IMR-90 (cell line): ENCODE measurements at regions not wholly inside any gene's neighbourhood (a gene's known extent, or its start where the extent isn't known, plus 50 kb on each side); places are given as distances from the start of the nearest gene placed in this dataset.

Experiments used
- ATAC-seq: fragments of 200-7000 bp; cut with Tn5 transposase; 2 replicates; pipeline ENCODE4 v1.9.1; 2020; ENCODE audit warnings: low read depth, mild to moderate bottlenecking, moderate library complexity
- BruUV-seq: library from RNA; stranded (reverse); fragments of 400-500 nt; replicated peaks from 2 replicates; lab custom pipeline; 2021; lab: Mats Ljungman, UMichigan
- CTCF ChIA-PET: fragments of 300-600 bp; formaldehyde crosslinking; extraction: SDS; loops from one replicate; lab custom pipeline; 2021; ENCODE audit warnings: antibody characterized with exemption; lab: Yijun Ruan, JAX
- POLR2A ChIA-PET: fragments of 300-600 bp; sonication (Branson Sonifier 250); formaldehyde crosslinking; loops from one replicate; lab custom pipeline; 2022; ENCODE audit warnings: antibody characterized with exemption; ENCODE audit not compliant: unreplicated experiment; lab: Charles Lee
- DNase-seq: peaks from one replicate; pipeline ENCODE4 v3.0.0; 2013
- H2AFZ ChIP-seq: replicated peaks from 2 replicates; pipeline ENCODE3; 2013; ENCODE audit warnings: low read length, mild to moderate bottlenecking; ENCODE audit not compliant: poor library complexity
- H2AK5ac ChIP-seq: 2 replicates; pipeline ENCODE4 v1.6.1; 2013; ENCODE audit warnings: low read depth, low read length, inconsistent platforms
- H2AK9ac ChIP-seq: replicated peaks from 2 replicates; pipeline ENCODE3; 2013; ENCODE audit warnings: mild to moderate bottlenecking, low read depth, low read length, moderate library complexity; ENCODE audit not compliant: poor library complexity
- H2BK120ac ChIP-seq: 2 replicates; pipeline ENCODE4 v1.6.1; 2013; ENCODE audit warnings: low read depth, low read length, inconsistent platforms
- H2BK15ac ChIP-seq: 3 replicates; pipeline ENCODE4 v1.6.1; 2013; ENCODE audit warnings: low read depth, low read length, inconsistent platforms
- H2BK20ac ChIP-seq: 2 replicates; pipeline ENCODE4 v1.6.1; 2013; ENCODE audit warnings: low read depth, mild to moderate bottlenecking, inconsistent platforms, low read length, moderate library complexity
- H2BK5ac ChIP-seq: 2 replicates; pipeline ENCODE4 v1.6.1; 2013; ENCODE audit warnings: mild to moderate bottlenecking, low read depth, low read length, inconsistent platforms; ENCODE audit not compliant: poor library complexity, severe bottlenecking
- H3K14ac ChIP-seq: replicated peaks from 2 replicates; pipeline ENCODE4 v1.6.1; 2013; ENCODE audit warnings: low read depth, low read length, inconsistent platforms
- H3K18ac ChIP-seq: 2 replicates; pipeline ENCODE4 v1.6.1; 2013; ENCODE audit warnings: low read depth, low read length, control low read depth
- H3K23ac ChIP-seq: 2 replicates; pipeline ENCODE4 v1.6.1; 2013; ENCODE audit warnings: low read depth, low read length, inconsistent platforms
- H3K27ac ChIP-seq: 2 replicates; pipeline ENCODE4 v1.5.1; 2013; ENCODE audit warnings: mild to moderate bottlenecking, control low read depth, low read length; ENCODE audit not compliant: insufficient read depth
- H3K27me3 ChIP-seq: 2 replicates; pipeline ENCODE4 v1.6.1; 2013; ENCODE audit warnings: low read length; ENCODE audit not compliant: control insufficient read depth, insufficient read depth
- H3K36me3 ChIP-seq: 2 replicates; pipeline ENCODE4 v1.6.1; 2013; ENCODE audit warnings: low read length, mixed read lengths; ENCODE audit not compliant: control insufficient read depth, insufficient read depth
- H3K4ac ChIP-seq: 2 replicates; pipeline ENCODE4 v1.6.1; 2013; ENCODE audit warnings: low read depth, low read length, inconsistent platforms
- H3K4me1 ChIP-seq: 2 replicates; pipeline ENCODE4 v1.6.1; 2013; ENCODE audit warnings: low read length, mixed read lengths; ENCODE audit not compliant: control insufficient read depth, insufficient read depth
- H3K4me2 ChIP-seq: 2 replicates; pipeline ENCODE4 v1.6.1; 2013; ENCODE audit warnings: low read depth, mild to moderate bottlenecking, control low read depth, low read length, moderate library complexity
- H3K4me3 ChIP-seq: 2 replicates; pipeline ENCODE4 v1.5.1; 2013; ENCODE audit warnings: low read depth, mild to moderate bottlenecking, control low read depth, low read length, moderate library complexity; ENCODE audit not compliant: insufficient read depth
- H3K56ac ChIP-seq: 2 replicates; pipeline ENCODE4 v1.6.1; 2013; ENCODE audit warnings: low read length, inconsistent platforms; ENCODE audit not compliant: insufficient read depth; ENCODE audit errors: extremely low read depth
- H3K79me1 ChIP-seq, 2 experiments: 2 replicates each; pipeline ENCODE4 v1.6.1; 2013; ENCODE audit warnings: low read length in 2 of 2, inconsistent platforms in 1 of 2, low read depth in 1 of 2
- H3K9ac ChIP-seq: 2 replicates; pipeline ENCODE4 v1.6.1; 2013; ENCODE audit warnings: low read depth, low read length, control low read depth
- H3K9me1 ChIP-seq: 2 replicates; pipeline ENCODE4 v1.6.1; 2013; ENCODE audit warnings: low read length, inconsistent platforms; ENCODE audit not compliant: insufficient read depth
- H3K9me3 ChIP-seq: 2 replicates; pipeline ENCODE4 v1.6.1; 2013; ENCODE audit warnings: low read length; ENCODE audit not compliant: control insufficient read depth, insufficient read depth
- H4K20me1 ChIP-seq: 2 replicates; pipeline ENCODE4 v1.6.1; 2013; ENCODE audit warnings: low read length, inconsistent platforms; ENCODE audit not compliant: insufficient read depth
- H4K5ac ChIP-seq: 2 replicates; pipeline ENCODE4 v1.6.1; 2013; ENCODE audit warnings: mild to moderate bottlenecking, low read depth, low read length, control low read depth
- H4K8ac ChIP-seq, 2 experiments: 2 replicates each; pipeline ENCODE4 v1.6.1; 2013; ENCODE audit warnings: low read depth in 2 of 2, low read length in 2 of 2, control low read depth in 1 of 2, inconsistent platforms in 1 of 2
- H4K91ac ChIP-seq: 2 replicates; pipeline ENCODE4 v1.6.1; 2013; ENCODE audit warnings: low read depth, low read length, inconsistent platforms; ENCODE audit not compliant: insufficient read depth
- CHD1 ChIP-seq: IDR thresholded peaks from 2 replicates; pipeline ENCODE4 v1.6.1; 2012; ENCODE audit warnings: low read depth, low read length, improper control_type of control experiment
- dilution Hi-C: fragments of 300-500 bp; cut with HindIII; formaldehyde crosslinking; loops from one replicate; pipeline ENCODE4 v1.14.3; 2018; ENCODE audit warnings: low sequenced_read_pairs; ENCODE audit not compliant: unreplicated experiment
- in situ Hi-C: fragments of 300-500 bp; cut with MboI; formaldehyde crosslinking; loops from 3 replicates; pipeline ENCODE4 v1.14.3; 2019; ENCODE audit warnings: low sequenced_read_pairs, inconsistent platforms, mixed read lengths
- intact Hi-C: fragments of 100-400 bp; cut with micrococcal nuclease; formaldehyde crosslinking; loops from 2 replicates; pipeline ENCODE4 v1.10.0; 2022

GRCh38 chr1:72412286-72412685 is 129.9 kb upstream of the NEGR1 start:
- Histone ChIP-seq H2BK120ac (no peak overlapping the region), H3K56ac (no peak overlapping the region), H4K91ac (no peak overlapping the region), H3K79me1 (no peaks in the 10 kb centered on the region), H3K27ac (no peak overlapping the region), H3K27me3 (no peaks in the 10 kb centered on the region), H3K14ac (no peak overlapping the region), H2AK5ac (no peak overlapping the region), H2BK15ac (no peak overlapping the region), H3K18ac (no peak overlapping the region), H4K5ac (no peak overlapping the region), H3K9me3 (no peaks in the 10 kb centered on the region), H3K23ac (no peak overlapping the region), H2AK9ac (no peak overlapping the region), H3K36me3 (no peaks in the 10 kb centered on the region), H4K8ac (no peak overlapping the region), H2BK5ac (peak overlapping the region; percentile 10), H3K4me3 (no peak overlapping the region), H3K4me2 (no peak overlapping the region), H3K4ac (no peak overlapping the region), H3K9me1 (no peaks in the 10 kb centered on the region), H3K9ac (no peak overlapping the region), H2AFZ (no peak overlapping the region), H4K20me1 (no peaks in the 10 kb centered on the region), H2BK20ac (no peak overlapping the region), H3K4me1 (peaks cover 2% of the 10 kb centered on the region; the same call in 1 of the 2 replicates)
- ATAC-seq (no peak), DNase-seq (peak; percentile 72)
- no TSS peak for BruUV-seq
- intact Hi-C loops: no loop called here
- POLR2A ChIA-PET: no interaction called here
- TF ChIP-seq CHD1: no peak
- dilution Hi-C loops: no loop called here
- in situ Hi-C loops: no loop called here
- CTCF ChIA-PET: interaction anchor here (0.6 kb wide), 1 partner anchor 30 kb away, joined by 3 read pairs; no protein-coding TSS in a partner anchor
